ENCODE measurements at regions not wholly inside any gene's neighbourhood (a gene's known extent, or its start where the extent isn't known, plus 50 kb on each side); places are given as distances from the start of the nearest gene placed in this dataset.

- DNase-seq (ENCODE audit: low read depth), result peak; percentile 98
- no peak for TF ChIP-seq CTCF (IDR thresholded peaks at IDR 0.05; ENCODE audit: insufficient read depth, low read depth, low read length)
- H3K4me3 ChIP-seq (ENCODE audit: low read depth, low read length), result no peak overlapping the region
Measured at GRCh38 chr20:8073024-8073832, 53.7 kb upstream of the TMX4 start.

GRCh38 chr20:8074931-8075330 is 55.4 kb upstream of the TMX4 start:
- no peak overlapping the region for H3K4me3 ChIP-seq (ENCODE audit: low read depth, low read length)
- no peak for TF ChIP-seq CTCF (IDR thresholded peaks at IDR 0.05; ENCODE audit: insufficient read depth, low read depth, low read length)
- no peak for DNase-seq (ENCODE audit: low read depth)

- no peak for TF ChIP-seq CTCF (IDR thresholded peaks at IDR 0.05; ENCODE audit: insufficient read depth, low read depth, low read length)
- no peak overlapping the region for H3K4me3 ChIP-seq (ENCODE audit: low read depth, low read length)
- DNase-seq (ENCODE audit: low read depth), result no peak
Measured at GRCh38 chr20:8076306-8077136, 55.5 kb upstream of the PLCB1 start.

- no peak overlapping the region for H3K4me3 ChIP-seq (ENCODE audit: low read depth, low read length)
- DNase-seq (ENCODE audit: low read depth), result peak; percentile 42
- TF ChIP-seq CTCF (IDR thresholded peaks at IDR 0.05; ENCODE audit: insufficient read depth, low read depth, low read length), result no peak
Measured at GRCh38 chr20:8077137-8077466, 55.0 kb upstream of the PLCB1 start.

- peak; percentile 59 for DNase-seq (ENCODE audit: low read depth)
- no peak overlapping the region for H3K4me3 ChIP-seq (ENCODE audit: low read depth, low read length)
- TF ChIP-seq CTCF (IDR thresholded peaks at IDR 0.05; ENCODE audit: insufficient read depth, low read depth, low read length), result no peak
Measured at GRCh38 chr20:8078528-8078914, 53.5 kb upstream of the PLCB1 start.

- no peak for DNase-seq (ENCODE audit: low read depth)
- TF ChIP-seq CTCF (IDR thresholded peaks at IDR 0.05; ENCODE audit: insufficient read depth, low read depth, low read length), result no peak
- H3K4me3 ChIP-seq (ENCODE audit: low read depth, low read length), result no peak overlapping the region
Measured at GRCh38 chr20:8079976-8080375, 52.1 kb upstream of the PLCB1 start.
